Activated T-helper 17 cell treated with anti-CD3 and anti-CD28 coated beads, Interleukin-2, amount 50 U/mL, for 72 hours (primary cell): ENCODE measurements at regions not wholly inside any gene's neighbourhood (a gene's known extent, or its start where the extent isn't known, plus 50 kb on each side); places are given as distances from the start of the nearest gene placed in this dataset.
"Not testable (repeated sequence)": the region's sequence is repeated elsewhere in the genome, so short reads cannot be mapped to it uniquely, and the experiment has no call there.

ENCODE experiments used
- ATAC-seq: fragments of 150-1000 bp; cut with Tn5 transposase; replicated peaks from 2 replicates; pipeline ENCODE4 v1.10.0; 2021; ENCODE audit warnings: mild to moderate bottlenecking, moderate library complexity
- H3K27ac Mint-ChIP-seq: one replicate; pipeline ENCODE4 v1.8.0; 2022; ENCODE audit warnings: mixed read lengths
- H3K27me3 Mint-ChIP-seq: one replicate; pipeline ENCODE4 v1.8.0; 2022; ENCODE audit warnings: mixed read lengths
- H3K36me3 Mint-ChIP-seq: one replicate; pipeline ENCODE4 v1.8.0; 2022; ENCODE audit warnings: low read depth, mild to moderate bottlenecking, mixed read lengths
- H3K4me1 Mint-ChIP-seq: one replicate; pipeline ENCODE4 v1.8.0; 2022; ENCODE audit warnings: mixed read lengths
- H3K4me3 Mint-ChIP-seq: one replicate; pipeline ENCODE4 v1.8.0; 2022; ENCODE audit warnings: mild to moderate bottlenecking, mixed read lengths
- H3K9me3 Mint-ChIP-seq: one replicate; pipeline ENCODE4 v1.8.0; 2022; ENCODE audit warnings: mixed read lengths

GRCh38 chr1:70587872-70588366 is 176.9 kb downstream of the CTH start:
- no peaks in the 10 kb centered on the region for H3K36me3 Mint-ChIP-seq
- peaks cover 9% of the 10 kb centered on the region for H3K27me3 Mint-ChIP-seq
- no peak for ATAC-seq
- H3K27ac Mint-ChIP-seq, result no peak overlapping the region
- no peaks in the 10 kb centered on the region for H3K9me3 Mint-ChIP-seq
- H3K4me1 Mint-ChIP-seq, result no peaks in the 10 kb centered on the region
- H3K4me3 Mint-ChIP-seq, result no peak overlapping the region

- H3K27me3 Mint-ChIP-seq, H3K9me3 Mint-ChIP-seq, ATAC-seq, H3K36me3 Mint-ChIP-seq, H3K4me1 Mint-ChIP-seq, H3K27ac Mint-ChIP-seq, H3K4me3 Mint-ChIP-seq: not testable (repeated sequence)
Measured at GRCh38 chr1:70593551-70593950, 182.5 kb downstream of the CTH start.

GRCh38 chr1:70608815-70609214 is 197.7 kb downstream of the CTH start:
- H3K9me3 Mint-ChIP-seq, result no peaks in the 10 kb centered on the region
- H3K27ac Mint-ChIP-seq, result no peak overlapping the region
- no peaks in the 10 kb centered on the region for H3K4me1 Mint-ChIP-seq
- H3K36me3 Mint-ChIP-seq, result no peaks in the 10 kb centered on the region
- no peaks in the 10 kb centered on the region for H3K27me3 Mint-ChIP-seq
- ATAC-seq, result no peak
- no peak overlapping the region for H3K4me3 Mint-ChIP-seq

GRCh38 chr1:70610164-70610563 is 199.1 kb downstream of the CTH start:
- H3K27ac Mint-ChIP-seq, H3K9me3 Mint-ChIP-seq, H3K4me3 Mint-ChIP-seq, H3K4me1 Mint-ChIP-seq, H3K27me3 Mint-ChIP-seq, H3K36me3 Mint-ChIP-seq, ATAC-seq: not testable (repeated sequence)

GRCh38 chr1:70616946-70617345 is 205.9 kb downstream of the CTH start:
- H3K36me3 Mint-ChIP-seq, result no peaks in the 10 kb centered on the region
- H3K4me1 Mint-ChIP-seq, result no peaks in the 10 kb centered on the region
- no peak overlapping the region for H3K27ac Mint-ChIP-seq

GRCh38 chr1:70617728-70618127 is 206.7 kb downstream of the CTH start:
- peaks cover 10% of the 10 kb centered on the region for H3K9me3 Mint-ChIP-seq
- H3K27me3 Mint-ChIP-seq, result peaks cover 3% of the 10 kb centered on the region
- H3K27ac Mint-ChIP-seq, result no peak overlapping the region
- H3K4me1 Mint-ChIP-seq, result no peaks in the 10 kb centered on the region
- no peaks in the 10 kb centered on the region for H3K36me3 Mint-ChIP-seq
- no peak for ATAC-seq
- no peak overlapping the region for H3K4me3 Mint-ChIP-seq

More at GRCh38 chr1:70616946-70617345, 205.9 kb downstream of the CTH start:
- no peak for ATAC-seq
- Mint-ChIP-seq H3K9me3 (peaks cover 10% of the 10 kb centered on the region), H3K27me3 (peaks cover 3% of the 10 kb centered on the region), H3K4me3 (no peak overlapping the region)

- ATAC-seq, result no peak
- Mint-ChIP-seq H3K9me3 (no peaks in the 10 kb centered on the region), H3K27ac (no peak overlapping the region), H3K4me3 (no peak overlapping the region), H3K27me3 (no peaks in the 10 kb centered on the region), H3K4me1 (no peaks in the 10 kb centered on the region), H3K36me3 (no peaks in the 10 kb centered on the region)
Measured at GRCh38 chr1:70627910-70628309, 216.8 kb downstream of the CTH start.

- ATAC-seq, result no peak
- Mint-ChIP-seq H3K27ac (no peak overlapping the region), H3K9me3 (no peaks in the 10 kb centered on the region), H3K4me3 (no peak overlapping the region), H3K27me3 (no peaks in the 10 kb centered on the region), H3K36me3 (no peaks in the 10 kb centered on the region), H3K4me1 (no peaks in the 10 kb centered on the region)
Measured at GRCh38 chr1:70628973-70629372, 217.9 kb downstream of the CTH start.

GRCh38 chr1:70633004-70633403 is 221.9 kb downstream of the CTH start:
- Mint-ChIP-seq H3K27ac (no peak overlapping the region), H3K4me3 (no peak overlapping the region), H3K27me3 (peaks cover 11% of the 10 kb centered on the region), H3K36me3 (no peaks in the 10 kb centered on the region), H3K4me1 (no peaks in the 10 kb centered on the region), H3K9me3 (no peaks in the 10 kb centered on the region)
- ATAC-seq, result no peak

GRCh38 chr1:70635868-70636267 is 224.8 kb downstream of the CTH start:
- no peaks in the 10 kb centered on the region for H3K4me1 Mint-ChIP-seq
- H3K36me3 Mint-ChIP-seq, result no peaks in the 10 kb centered on the region
- H3K27me3 Mint-ChIP-seq, result peaks cover 11% of the 10 kb centered on the region
- H3K27ac Mint-ChIP-seq, result no peak overlapping the region
- H3K9me3 Mint-ChIP-seq, result no peaks in the 10 kb centered on the region
- H3K4me3 Mint-ChIP-seq, result no peak overlapping the region
- no peak for ATAC-seq

- Mint-ChIP-seq H3K27ac (no peak overlapping the region), H3K27me3 (no peaks in the 10 kb centered on the region), H3K9me3 (no peaks in the 10 kb centered on the region), H3K4me1 (no peaks in the 10 kb centered on the region), H3K4me3 (no peak overlapping the region), H3K36me3 (no peaks in the 10 kb centered on the region)
- no peak for ATAC-seq
Measured at GRCh38 chr1:70641868-70642267, 230.8 kb downstream of the CTH start.

- Mint-ChIP-seq H3K36me3 (no peaks in the 10 kb centered on the region), H3K27me3 (no peaks in the 10 kb centered on the region), H3K27ac (no peak overlapping the region), H3K4me3 (no peak overlapping the region), H3K4me1 (no peaks in the 10 kb centered on the region), H3K9me3 (peaks cover 3% of the 10 kb centered on the region)
- no peak for ATAC-seq
Measured at GRCh38 chr1:70656361-70656760, 245.3 kb downstream of the CTH start.

- Mint-ChIP-seq H3K4me3 (no peak overlapping the region), H3K27ac (no peak overlapping the region), H3K27me3 (no peaks in the 10 kb centered on the region), H3K4me1 (no peaks in the 10 kb centered on the region), H3K9me3 (peaks cover 3% of the 10 kb centered on the region), H3K36me3 (no peaks in the 10 kb centered on the region)
- ATAC-seq, result no peak
Measured at GRCh38 chr1:70659891-70660290, 248.8 kb downstream of the CTH start.

GRCh38 chr1:70666381-70667140 is 255.5 kb downstream of the CTH start:
- Mint-ChIP-seq H3K27ac (no peak overlapping the region), H3K27me3 (no peaks in the 10 kb centered on the region), H3K4me3 (no peak overlapping the region), H3K4me1 (no peaks in the 10 kb centered on the region), H3K36me3 (no peaks in the 10 kb centered on the region), H3K9me3 (no peaks in the 10 kb centered on the region)
- no peak for ATAC-seq

- H3K9me3 Mint-ChIP-seq, result no peaks in the 10 kb centered on the region
- no peaks in the 10 kb centered on the region for H3K27me3 Mint-ChIP-seq
- H3K36me3 Mint-ChIP-seq, result no peaks in the 10 kb centered on the region
- no peak overlapping the region for H3K27ac Mint-ChIP-seq
- H3K4me1 Mint-ChIP-seq, result no peaks in the 10 kb centered on the region
- H3K4me3 Mint-ChIP-seq, result no peak overlapping the region
- no peak for ATAC-seq
Measured at GRCh38 chr1:70667494-70668170, 256.6 kb downstream of the CTH start.
